COLO668 (cell line): ENCODE measurements at regions not wholly inside any gene's neighbourhood (a gene's known extent, or its start where the extent isn't known, plus 50 kb on each side); places are given as distances from the start of the nearest gene placed in this dataset.

ENCODE experiments used
- DNase-seq: peaks from one replicate; lab custom pipeline; 2025; ENCODE audit not compliant: unreplicated experiment; lab: John Stamatoyannopoulos, UW

DNA sequence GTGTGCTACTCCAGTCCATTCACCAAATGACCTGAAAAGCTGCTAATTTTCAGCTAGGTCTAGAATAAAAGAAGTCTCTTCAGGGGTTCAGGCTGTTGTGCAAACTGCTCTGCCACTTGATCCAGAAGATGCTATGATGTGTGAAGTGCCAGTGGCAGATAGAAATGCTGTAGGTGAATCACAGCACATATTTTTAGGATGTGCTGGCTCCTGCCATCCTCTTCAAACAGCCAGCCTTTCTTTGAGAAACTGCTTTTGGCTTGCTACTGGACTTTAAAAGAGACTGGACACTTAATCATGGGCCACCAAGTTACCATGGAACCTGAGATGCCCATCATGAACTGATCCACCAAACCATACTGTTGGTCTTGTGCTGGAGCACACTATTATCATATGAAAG, 322.1 kb downstream of the EN1 start:
- DNase-seq: no peak

DNA sequence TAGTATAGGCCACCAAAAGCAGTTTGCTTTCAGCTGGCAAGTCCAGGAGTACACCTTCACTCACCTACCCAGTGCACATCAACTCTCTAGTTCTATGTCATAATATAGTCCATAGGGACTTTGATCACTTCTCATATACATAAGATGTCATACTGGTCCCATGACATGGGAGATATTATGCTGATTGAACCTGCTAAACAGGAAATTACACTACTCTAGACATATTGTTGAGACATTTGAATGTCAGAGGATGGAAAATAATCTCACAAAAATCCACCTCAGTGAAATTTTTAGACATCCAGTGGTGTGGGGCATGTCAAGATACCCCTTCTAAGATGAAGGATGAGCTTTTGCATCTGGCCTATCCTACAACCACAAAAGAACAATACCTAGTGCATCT, 322.5 kb downstream of the EN1 start:
- no peak for DNase-seq

DNA sequence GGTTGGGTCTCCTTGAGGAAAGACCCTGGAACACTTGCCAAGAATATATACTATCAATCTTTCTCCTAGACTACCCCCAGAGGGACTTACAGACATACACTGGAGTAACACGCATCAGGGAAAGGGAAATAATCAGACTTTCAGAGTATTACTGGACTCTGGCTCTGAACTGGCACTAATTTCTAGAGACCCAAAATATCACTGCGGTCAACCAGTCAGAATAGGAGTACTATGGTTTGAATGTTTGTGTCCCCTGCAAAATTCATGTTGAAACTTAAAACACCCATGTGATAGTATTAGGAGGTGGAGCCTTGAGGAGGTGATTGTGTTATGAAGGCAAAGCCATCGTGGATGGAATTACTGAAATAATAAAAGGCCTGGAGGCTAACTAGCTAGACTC, 323.7 kb downstream of the EN1 start:
- no peak for DNase-seq

DNA sequence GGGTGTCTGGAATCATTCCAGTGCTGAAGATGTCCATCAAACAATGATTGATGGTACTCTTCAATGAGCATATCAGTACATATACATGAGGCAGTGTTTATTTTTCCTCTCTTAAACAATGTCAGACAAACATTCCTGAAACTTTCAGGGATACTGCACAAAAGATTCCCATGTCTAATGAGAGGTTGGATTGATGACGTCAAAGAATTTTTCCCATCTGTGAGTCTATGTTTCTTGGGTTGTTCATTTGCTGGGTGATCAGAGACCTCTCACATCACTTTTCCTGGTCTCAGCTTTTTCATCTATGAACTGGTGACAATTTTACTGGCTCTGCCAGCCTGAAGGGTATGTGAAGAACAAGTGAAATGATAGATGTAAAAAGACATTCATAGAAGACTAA, 325.5 kb downstream of the EN1 start:
- no peak for DNase-seq

DNA sequence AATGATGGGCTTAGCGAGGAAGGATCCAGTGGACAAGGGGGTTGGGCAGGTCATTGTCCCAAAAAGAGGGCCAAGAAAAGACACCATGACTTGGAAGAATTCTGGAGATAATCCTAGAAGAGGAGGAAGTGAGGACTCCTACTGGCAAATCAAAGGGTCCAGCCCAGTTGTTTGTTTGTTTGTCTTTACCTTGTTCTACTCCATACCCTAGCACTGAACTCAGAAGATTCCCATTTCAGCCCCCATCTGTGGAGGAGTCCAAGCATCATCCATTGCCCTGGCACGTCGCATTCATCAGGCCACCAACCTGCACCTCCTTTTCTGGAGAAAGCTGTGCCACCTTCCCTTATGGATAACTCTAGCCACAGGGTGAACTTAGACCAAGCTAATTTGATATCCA, 326.2 kb downstream of the EN1 start:
- no peak for DNase-seq

DNA sequence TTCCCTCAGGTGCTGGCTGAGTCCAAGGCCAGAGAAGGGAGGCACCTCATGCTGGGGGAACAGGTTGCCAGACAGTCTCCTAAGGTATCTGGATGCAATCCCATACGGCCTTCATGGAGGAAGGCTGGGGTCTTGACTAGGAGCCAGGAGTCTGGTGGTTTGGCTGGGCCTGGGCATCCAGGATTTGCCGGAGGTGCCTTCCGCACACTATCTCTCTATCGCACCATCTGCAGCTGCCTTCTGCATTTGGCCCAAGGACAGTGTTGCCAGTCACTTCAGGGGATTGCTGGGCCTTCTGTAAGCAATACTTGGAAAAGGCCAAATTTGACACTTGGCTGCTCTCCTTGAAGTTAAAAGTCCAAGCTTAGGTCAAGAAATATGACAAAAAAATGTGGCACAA, 327.2 kb downstream of the EN1 start:
- DNase-seq: no peak

DNA sequence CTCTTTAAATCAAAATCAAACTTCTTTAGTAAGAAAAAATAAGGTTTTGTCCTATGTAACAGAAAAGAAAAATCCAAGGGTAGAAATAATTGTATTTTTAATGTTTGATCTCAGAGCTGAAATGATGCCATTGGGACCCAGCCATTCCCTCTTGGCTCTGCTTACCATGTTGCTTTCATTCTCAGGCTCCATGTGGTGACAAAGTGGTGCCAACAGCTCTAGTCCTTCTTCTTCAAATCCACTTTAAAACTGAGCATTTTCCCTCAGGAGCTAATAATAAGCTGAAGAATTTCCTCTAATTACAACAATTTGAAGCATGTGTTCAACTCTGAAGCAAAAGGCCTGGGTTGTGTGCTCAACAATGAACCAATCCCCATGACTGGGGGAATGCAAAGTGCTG, 327.9 kb downstream of the EN1 start:
- DNase-seq: no peak

DNA sequence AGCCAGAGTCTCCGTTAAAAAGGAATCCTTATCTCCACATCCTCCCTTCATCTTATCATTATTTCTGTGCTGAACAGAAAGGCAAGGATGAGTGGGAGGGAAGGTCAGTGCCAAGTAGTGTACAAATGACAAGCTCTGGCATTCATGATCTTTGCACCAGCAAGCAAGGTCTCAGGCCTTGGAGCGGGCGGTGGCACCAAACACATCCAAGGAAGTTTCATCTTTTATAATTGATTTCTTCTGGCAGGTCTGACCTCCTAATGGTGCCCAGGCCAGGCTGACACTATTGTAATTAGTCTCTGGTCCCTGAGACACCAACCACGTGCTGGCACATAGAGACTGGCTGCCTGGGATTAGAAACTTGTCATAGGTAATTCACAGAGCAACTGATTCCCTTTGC, 336.6 kb downstream of the EN1 start:
- DNase-seq: no peak

DNA sequence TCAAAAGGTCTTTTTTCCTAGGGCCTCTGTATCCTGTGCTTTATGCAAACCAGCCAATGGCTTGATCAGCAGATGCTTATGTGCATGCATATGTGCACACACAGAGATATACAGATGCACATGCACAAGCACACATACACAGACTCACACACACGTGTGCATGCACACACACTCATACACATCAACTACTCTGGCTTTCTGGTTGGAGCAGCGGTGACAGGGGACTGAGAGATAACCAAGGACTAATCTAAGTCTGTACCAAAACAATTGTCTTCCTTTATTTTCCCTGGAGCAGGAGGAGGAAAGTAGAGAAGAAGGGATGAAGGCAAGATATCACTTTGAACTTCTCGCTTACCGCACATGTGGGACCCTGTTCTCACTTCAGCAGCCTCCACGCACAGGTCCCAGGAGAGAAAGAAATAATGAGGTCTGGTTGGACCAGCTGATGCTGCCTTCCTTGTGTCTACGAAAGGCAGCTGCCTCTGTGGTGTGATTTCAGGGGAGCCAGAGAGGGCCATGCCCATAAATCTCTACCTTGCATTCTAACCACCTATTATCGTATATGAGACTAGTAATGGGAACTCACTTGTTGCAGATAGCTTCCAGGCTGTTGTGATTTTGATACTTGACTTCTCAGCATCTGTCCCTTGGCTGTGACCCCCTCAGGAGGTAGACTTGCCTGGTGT, 338.0 kb downstream of the EN1 start:
- no peak for DNase-seq

DNA sequence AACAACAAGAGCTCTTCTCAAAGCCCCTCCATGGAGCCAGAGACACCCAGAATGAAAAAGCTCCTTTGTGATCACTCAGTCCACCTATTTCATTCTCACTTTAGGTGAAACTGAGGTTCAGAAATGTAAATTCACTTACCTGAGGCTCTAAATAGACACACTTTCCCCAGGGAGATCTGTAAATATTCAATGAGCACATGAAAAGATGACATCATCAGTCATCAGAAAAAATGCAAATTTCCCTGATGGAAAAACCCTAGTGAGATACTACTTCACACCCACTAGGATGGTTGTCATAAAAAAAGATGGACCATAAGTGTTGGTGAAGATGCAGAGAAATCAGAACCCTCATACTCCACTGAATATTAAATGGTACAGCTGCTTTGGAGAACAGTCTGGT, 339.2 kb downstream of the EN1 start:
- no peak for DNase-seq

DNA sequence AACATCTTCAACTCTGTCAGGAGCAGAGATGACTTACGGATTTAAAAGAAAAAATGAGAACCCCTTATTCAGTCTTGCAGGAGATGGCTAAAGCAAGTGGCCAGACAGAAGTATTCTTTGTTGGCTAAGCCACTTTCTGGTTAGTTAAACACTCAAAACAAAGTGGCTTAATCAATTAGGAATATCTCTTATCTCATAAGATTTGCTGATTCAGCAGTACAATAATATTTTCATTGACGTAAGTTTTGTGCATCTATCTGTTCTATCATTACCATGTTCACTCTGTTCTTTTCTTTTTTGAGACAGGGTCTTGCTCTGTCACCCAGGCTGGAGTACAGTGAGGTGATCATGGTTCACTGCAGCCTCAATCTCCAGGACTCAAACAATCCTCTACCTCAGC, 342.0 kb downstream of the EN1 start:
- DNase-seq: no peak

DNA sequence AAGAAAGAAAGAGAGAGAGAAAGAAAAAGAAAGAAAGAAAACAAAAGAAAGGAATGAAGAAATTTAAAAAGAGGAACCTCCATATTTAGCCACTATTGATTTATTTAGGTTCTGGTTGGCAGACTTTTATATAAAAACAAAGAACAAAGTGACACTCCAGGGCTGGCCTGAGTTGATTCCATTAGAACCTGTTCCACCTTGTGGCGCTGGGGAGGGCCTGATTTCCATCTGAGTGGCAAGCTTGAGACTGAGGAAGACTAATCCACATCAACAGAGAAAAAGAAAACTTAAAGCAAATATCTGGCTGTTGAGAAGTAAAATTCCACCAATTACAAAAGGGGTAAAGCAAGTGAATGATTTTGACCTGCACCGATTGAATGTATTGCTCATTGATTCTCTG, 345.3 kb downstream of the EN1 start:
- DNase-seq: no peak

DNA sequence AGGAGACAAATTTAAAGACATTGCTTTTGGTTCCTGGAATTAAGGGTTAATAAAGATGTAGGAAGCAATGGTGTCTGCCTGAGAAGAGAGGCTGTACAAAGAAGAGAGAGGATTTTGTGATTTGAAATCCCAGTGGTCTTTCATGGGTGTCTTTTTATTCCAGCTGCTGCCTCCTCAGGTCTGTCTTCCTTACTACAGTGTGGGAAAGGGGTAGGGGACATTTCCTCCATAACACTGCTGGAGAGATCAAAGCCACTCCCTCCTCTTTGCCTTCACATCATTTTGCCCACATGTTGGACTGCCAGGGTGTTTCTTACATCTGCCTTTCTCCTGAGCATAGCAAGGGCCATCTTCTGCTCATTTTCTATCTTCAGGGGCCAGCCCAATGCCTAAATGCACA, 348.5 kb downstream of the EN1 start:
- DNase-seq: no peak

DNA sequence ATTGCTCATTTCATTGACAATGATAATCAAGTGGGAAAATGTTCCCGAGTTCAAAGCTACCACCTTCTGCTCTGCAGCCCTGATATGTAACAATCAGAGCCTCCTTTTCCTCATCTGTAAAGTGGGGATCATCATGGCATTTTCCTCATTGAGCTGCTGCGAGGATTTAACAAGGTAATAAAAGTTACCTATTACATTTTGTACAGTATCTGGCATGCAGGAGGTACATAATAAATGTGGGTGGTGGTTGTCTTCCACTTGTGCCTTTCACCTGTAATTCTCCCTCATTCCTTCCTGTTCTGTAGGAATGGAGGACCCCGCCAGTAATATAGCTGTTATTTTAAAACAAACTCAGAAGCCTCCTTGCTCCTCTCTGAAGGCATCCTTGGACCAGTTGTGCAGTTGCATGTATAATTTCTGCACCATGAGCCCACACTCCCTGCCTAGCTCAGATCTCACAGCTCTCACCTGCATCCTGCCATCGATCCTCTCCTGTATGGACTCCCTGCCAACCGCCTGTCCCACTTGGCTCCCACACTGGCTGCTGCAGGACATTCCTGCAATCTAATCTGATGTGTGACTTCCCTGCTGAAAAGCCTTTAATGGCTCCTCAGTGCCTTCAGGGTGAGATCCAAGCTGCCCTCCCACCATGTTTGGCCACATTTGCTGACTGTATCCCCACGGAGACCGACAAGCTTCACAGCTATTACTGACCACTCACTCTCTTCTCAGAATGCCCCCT, 350.4 kb downstream of the EN1 start:
- DNase-seq: no peak

DNA sequence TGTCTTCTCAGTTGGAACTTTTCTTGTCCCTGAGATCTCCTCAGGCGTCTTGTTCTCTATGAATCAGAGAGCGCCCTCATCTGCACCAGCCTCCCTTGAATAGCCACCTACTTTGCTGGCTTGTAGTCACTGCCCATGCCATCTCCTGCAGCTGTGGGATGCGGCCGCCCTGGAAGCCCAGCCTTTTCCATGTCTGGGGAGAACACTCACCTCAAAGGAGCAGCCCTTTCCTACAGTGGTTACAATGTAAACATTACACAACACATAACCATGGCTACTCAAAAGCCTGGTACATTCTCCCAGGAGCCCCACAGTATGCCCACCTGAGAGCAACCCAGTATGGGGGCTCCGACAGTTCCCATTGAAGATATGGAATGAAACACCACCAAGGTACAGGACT, 351.0 kb downstream of the EN1 start:
- no peak for DNase-seq

DNA sequence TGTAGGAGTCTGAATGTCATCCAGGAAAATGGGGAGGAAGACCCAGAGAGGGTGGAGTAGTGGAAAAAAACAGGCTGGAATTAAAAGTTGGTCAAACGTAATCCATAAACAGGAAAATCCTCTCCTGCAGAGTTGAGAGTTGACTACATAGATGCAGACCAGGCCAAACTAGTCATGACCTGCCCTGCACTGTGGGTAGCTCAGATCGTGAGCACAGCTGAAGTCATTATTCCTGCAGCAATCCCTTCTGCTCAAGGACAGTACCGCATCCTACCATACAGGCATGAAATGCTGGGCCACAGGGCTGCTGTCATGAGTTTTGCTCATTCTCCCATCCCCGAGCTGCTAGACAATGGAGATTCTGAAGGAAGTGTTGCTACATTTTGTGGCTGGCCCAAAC, 352.2 kb downstream of the EN1 start:
- no peak for DNase-seq

DNA sequence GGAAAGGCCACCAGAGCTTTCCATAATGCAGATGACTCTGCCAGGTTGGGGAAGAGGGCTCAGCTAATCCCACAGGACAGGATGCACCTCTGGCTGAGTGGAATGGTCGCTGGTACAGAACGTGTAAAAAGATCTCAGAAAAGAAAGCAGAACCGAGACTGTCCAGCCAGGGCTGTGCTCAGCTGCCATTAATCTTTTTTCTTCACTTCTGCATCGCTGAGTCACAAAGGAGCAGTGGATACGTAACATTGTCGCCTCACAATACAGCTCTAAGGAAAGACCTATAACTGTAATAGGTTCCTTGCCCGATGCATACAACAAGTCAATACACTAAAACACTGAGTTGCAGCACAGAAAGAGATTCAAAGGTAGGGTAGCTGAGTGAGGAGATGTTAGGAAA, 354.2 kb downstream of the EN1 start:
- no peak for DNase-seq

DNA sequence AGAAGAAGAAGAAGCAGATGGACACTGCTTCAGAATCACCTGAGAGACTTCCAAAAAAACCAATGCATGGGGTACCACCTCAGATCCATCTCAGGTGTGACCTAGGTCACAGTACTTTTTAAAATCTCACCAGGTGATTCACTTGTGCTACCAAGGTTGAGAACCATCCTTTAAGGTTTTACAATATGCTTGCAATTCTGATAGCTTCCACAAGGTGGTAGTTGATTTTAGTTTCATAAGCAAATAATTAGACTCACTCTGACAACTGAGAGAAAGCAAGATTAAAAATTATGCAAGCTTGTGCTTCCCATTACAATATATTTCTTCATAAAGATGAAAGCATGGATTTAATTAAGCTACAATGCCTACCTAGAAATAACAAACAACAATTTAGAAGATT, 355.1 kb downstream of the EN1 start:
- no peak for DNase-seq

DNA sequence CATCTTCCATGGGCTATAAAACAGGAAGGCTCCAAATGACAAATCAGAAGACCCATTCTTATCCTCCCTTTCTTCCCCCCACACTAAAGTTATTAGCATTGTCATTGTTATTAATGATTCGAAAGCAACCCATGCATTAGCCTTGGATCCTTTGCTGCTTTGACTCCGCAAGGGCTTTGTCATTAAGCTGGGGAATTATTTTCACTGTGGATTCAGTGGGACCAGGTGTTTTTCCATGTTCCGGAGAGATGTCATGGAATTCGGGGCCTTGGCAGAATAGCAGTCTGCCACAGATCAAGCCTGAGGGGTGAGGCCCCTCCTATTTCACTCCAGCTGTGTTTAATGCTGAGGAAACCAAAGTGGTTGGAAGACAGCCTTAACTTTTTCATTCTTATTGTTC, 357.1 kb downstream of the EN1 start:
- DNase-seq: no peak

DNA sequence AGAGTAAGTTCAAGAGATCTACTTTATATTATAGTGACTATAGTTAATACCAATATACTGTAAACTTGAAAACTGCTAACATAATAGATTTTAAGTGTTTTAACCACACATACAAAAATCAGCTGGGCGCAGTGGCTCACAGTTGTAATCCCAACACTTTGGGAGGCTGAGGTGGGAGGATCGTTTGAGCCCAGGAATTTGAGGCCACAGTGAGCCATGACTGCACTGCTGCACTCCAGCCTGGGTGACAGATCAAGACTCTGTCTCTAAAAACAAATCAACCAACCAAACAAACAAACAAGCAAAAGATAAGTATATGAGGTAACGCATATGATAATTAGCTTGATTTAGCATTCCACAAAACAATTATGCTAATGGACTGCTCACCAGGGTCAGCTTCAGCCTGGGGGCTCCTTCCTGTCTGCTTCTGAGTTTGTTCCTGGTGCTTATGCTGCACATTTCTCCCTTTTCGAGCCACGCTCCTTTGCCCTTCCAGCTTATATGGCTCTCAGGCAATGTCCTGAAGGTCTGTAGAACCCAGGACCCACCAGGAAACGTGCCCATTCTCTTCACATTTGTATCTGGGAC, 357.6 kb downstream of the EN1 start:
- DNase-seq: no peak

DNA sequence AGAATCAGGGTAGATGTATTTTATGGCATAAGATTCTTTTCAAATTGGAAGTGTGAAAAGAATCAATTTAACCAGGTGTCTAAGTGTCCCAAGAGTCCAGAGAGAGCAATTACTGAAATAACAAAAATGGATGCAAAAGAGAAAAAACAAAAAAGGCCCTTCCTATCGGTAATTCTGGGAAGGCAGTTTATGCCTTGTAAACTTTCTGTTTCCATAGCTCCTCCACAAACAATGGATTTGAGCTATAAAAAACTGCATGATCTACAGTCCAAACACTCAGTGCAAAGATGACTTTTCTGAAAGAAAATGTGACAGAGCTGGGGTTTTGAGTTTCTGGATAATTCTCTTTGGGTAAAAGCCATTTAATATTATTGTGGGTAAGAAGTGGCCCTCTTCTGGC, 366.1 kb downstream of the EN1 start:
- DNase-seq: no peak

DNA sequence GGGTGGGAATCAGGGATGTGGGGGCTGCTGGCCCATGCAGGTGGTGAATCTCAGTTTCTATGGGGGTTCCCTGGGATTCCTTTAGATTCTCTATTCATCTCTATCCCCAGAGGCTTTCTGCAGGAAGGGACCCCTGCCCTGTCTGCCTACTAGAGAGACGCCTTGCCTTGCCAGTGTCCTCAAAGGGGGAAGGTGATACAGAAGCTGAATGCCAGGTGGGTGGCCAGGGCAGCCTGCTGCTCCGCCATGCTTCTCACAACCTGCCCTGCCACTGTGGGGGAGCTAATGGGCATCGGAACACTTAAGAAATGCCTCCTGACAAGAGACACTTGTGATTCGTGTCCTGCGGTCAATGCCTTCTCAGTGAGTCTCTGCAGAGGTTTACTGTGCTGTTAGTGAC, 368.4 kb downstream of the EN1 start:
- DNase-seq: no peak
